Fibroblast of pulmonary artery (primary cell): ENCODE measurements at regions not wholly inside any gene's neighbourhood (a gene's known extent, or its start where the extent isn't known, plus 50 kb on each side); places are given as distances from the start of the nearest gene placed in this dataset.
"Not testable (repeated sequence)": the region's sequence is repeated elsewhere in the genome, so short reads cannot be mapped to it uniquely, and the experiment has no call there.

Source experiments
- DNase-seq: peaks from one replicate; pipeline ENCODE4 v3.0.0-alpha.2; 2010; ENCODE audit warnings: low read depth
- H3K4me3 ChIP-seq: replicated peaks from 2 replicates; pipeline ENCODE4 v1.5.1; 2011; ENCODE audit warnings: low read depth, mild to moderate bottlenecking, control low read depth, low read length, moderate library complexity
- CTCF ChIP-seq: IDR thresholded peaks from 2 replicates; pipeline ENCODE4 v1.5.1; 2011; ENCODE audit warnings: mild to moderate bottlenecking, control low read depth, low read length, inconsistent platforms; ENCODE audit errors: missing control alignments

- DNase-seq: no peak
- H3K4me3 ChIP-seq: no peak overlapping the region
- no peak for TF ChIP-seq CTCF
Measured at GRCh38 chr4:38534344-38535045, 129.5 kb upstream of the KLF3 start.

- DNase-seq, H3K4me3 ChIP-seq: not testable (repeated sequence)
Measured at GRCh38 chr4:38535071-38535470, 128.9 kb upstream of the KLF3 start.

GRCh38 chr4:38535717-38536116 is 128.3 kb upstream of the KLF3 start:
- no peak overlapping the region for H3K4me3 ChIP-seq
- no peak for TF ChIP-seq CTCF
- no peak for DNase-seq

- DNase-seq: no peak
- no peak for TF ChIP-seq CTCF
- H3K4me3 ChIP-seq: no peak overlapping the region
Measured at GRCh38 chr4:38536716-38537115, 127.3 kb upstream of the KLF3 start.

GRCh38 chr4:38537666-38538065 is 126.3 kb upstream of the KLF3 start:
- TF ChIP-seq CTCF: no peak
- DNase-seq: no peak
- H3K4me3 ChIP-seq: no peak overlapping the region

GRCh38 chr4:38538517-38538916 is 125.5 kb upstream of the KLF3 start:
- H3K4me3 ChIP-seq: no peak overlapping the region
- DNase-seq: no peak
- no peak for TF ChIP-seq CTCF

GRCh38 chr4:38539501-38539900 is 124.5 kb upstream of the KLF3 start:
- no peak for DNase-seq
- no peak for TF ChIP-seq CTCF

More at GRCh38 chr4:38539501-38539900, 124.5 kb upstream of the KLF3 start:
- H3K4me3 ChIP-seq: no peak overlapping the region
